ENCODE measurements at regions not wholly inside any gene's neighbourhood (a gene's known extent, or its start where the extent isn't known, plus 50 kb on each side); places are given as distances from the start of the nearest gene placed in this dataset.

DNA sequence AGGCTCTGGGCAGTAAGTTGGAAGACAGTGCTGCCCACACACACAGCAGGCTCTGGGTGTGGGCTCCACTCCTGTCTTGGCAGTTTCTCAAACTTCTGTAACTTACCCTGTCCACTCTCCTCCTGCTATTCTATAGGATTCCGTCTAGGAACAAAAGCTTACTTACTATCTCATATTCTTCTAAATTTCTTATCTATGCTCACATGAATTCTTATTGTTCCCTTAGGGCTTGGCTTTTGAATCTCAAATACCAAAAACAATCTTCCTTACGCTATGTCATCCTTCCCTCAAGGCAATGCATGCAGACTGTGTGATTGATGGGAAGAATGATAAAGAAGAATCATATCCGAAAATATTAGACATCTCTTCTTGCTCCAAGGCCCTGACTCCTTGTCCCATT, 425.9 kb upstream of the ONECUT1 start:
- Histone ChIP-seq H3K9me3 (no peaks in the 10 kb centered on the region), H3K27ac (no peak overlapping the region), H3K4me3 (no peak overlapping the region), H3K4me1 (no peaks in the 10 kb centered on the region), H3K36me3 (ENCODE audit: insufficient read depth in 1 of 2, low read depth in 1 of 2) (no peaks in the 10 kb centered on the region), H3K27me3 (ENCODE audit: insufficient read depth in 3 of 3, low read length in 2 of 3) (peaks cover 0 to 3% (median 0%) of the 10 kb centered on the region in 3 donors)
- no peak for TF ChIP-seq CTCF (IDR thresholded peaks at IDR 0.05)
- 67 to 79% (median 72%) methylated on average over 3 of the region's 3 CpGs for WGBS, 3 donors
- no peak for ATAC-seq
- intact Hi-C loops (cut with DNase I), result no loop called here
- DNase-seq, result no peak

GRCh38 chr15:53213336-53213735, 423.2 kb upstream of the ONECUT1 start:
- intact Hi-C loops (cut with DNase I), result no loop called here
- no peak for TF ChIP-seq CTCF (IDR thresholded peaks at IDR 0.05)
- Histone ChIP-seq H3K4me1 (no peaks in the 10 kb centered on the region), H3K9me3 (no peaks in the 10 kb centered on the region), H3K27ac (no peak overlapping the region), H3K4me3 (no peak overlapping the region), H3K27me3 (ENCODE audit: insufficient read depth in 3 of 3, low read length in 2 of 3) (peaks cover 0 to 3% (median 0%) of the 10 kb centered on the region in 3 donors), H3K36me3 (ENCODE audit: insufficient read depth in 1 of 2, low read depth in 1 of 2) (no peaks in the 10 kb centered on the region)
- DNase-seq, result no peak
- ATAC-seq, result no peak

- H3K9me3 ChIP-seq, result no peaks in the 10 kb centered on the region
- no peaks in the 10 kb centered on the region for H3K36me3 ChIP-seq (ENCODE audit: insufficient read depth in 1 of 2, low read depth in 1 of 2)
- H3K4me1 ChIP-seq, result no peaks in the 10 kb centered on the region
- intact Hi-C loops (cut with DNase I), result no loop called here
- no peak overlapping the region for H3K27ac ChIP-seq
- 53 to 57% (median 55%) methylated on average over 4 of the region's 4 CpGs for WGBS, 3 donors
- TF ChIP-seq CTCF (IDR thresholded peaks at IDR 0.05), result no peak
- ATAC-seq, result no peak
- H3K4me3 ChIP-seq, result no peak overlapping the region
- H3K27me3 ChIP-seq (ENCODE audit: insufficient read depth in 3 of 3, low read length in 2 of 3), result peaks cover 0 to 3% (median 0%) of the 10 kb centered on the region in 3 donors
- no peak for DNase-seq
Observed at GRCh38 chr15:53212785-53213184, 422.6 kb upstream of the ONECUT1 start.

GRCh38 chr15:53210653-53211052, 420.5 kb upstream of the ONECUT1 start:
- Histone ChIP-seq H3K27ac (no peak overlapping the region), H3K4me3 (no peak overlapping the region), H3K27me3 (ENCODE audit: insufficient read depth in 3 of 3, low read length in 2 of 3) (peaks cover 0 to 3% (median 0%) of the 10 kb centered on the region in 3 donors), H3K36me3 (ENCODE audit: insufficient read depth in 1 of 2, low read depth in 1 of 2) (no peaks in the 10 kb centered on the region), H3K4me1 (no peaks in the 10 kb centered on the region), H3K9me3 (no peaks in the 10 kb centered on the region)
- ATAC-seq, result no peak
- no peak for TF ChIP-seq CTCF (IDR thresholded peaks at IDR 0.05)
- 54 to 69% (median 64%) methylated on average over 3 of the region's 3 CpGs for WGBS, 3 donors
- DNase-seq, result no peak
- intact Hi-C loops (cut with DNase I), result no loop called here

- H3K27ac ChIP-seq, result no peak overlapping the region
- intact Hi-C loops (cut with DNase I), result no loop called here
- no peaks in the 10 kb centered on the region for H3K9me3 ChIP-seq
- no peak for ATAC-seq
- 82 to 89% (median 84%) methylated on average over 9 of the region's 9 CpGs for WGBS, 3 donors
- no peak for DNase-seq
- H3K4me3 ChIP-seq, result no peak overlapping the region
- no peaks in the 10 kb centered on the region for H3K36me3 ChIP-seq (ENCODE audit: insufficient read depth in 1 of 2, low read depth in 1 of 2)
- no peak for TF ChIP-seq CTCF (IDR thresholded peaks at IDR 0.05)
- peaks cover 5% of the 10 kb centered on the region for H3K4me1 ChIP-seq
- peaks cover 0 to 3% (median 0%) of the 10 kb centered on the region in 3 donors for H3K27me3 ChIP-seq (ENCODE audit: insufficient read depth in 3 of 3, low read length in 2 of 3)
Observed at GRCh38 chr15:53209396-53210042, 419.4 kb upstream of the ONECUT1 start.

Measured in psoas muscle (tissue), 7 donors.